SU-DHL-6 (cell line): ENCODE measurements at regions not wholly inside any gene's neighbourhood (a gene's known extent, or its start where the extent isn't known, plus 50 kb on each side); places are given as distances from the start of the nearest gene placed in this dataset.
"Not testable (repeated sequence)": the region's sequence is repeated elsewhere in the genome, so short reads cannot be mapped to it uniquely, and the experiment has no call there.

Source experiments
- H2AFZ ChIP-seq: fragments of 200-600 bp; sonication (generic); 2 replicates; pipeline ENCODE4 v1.6.1; 2014; ENCODE audit warnings: low read depth, mild to moderate bottlenecking, moderate library complexity, mixed read lengths, antibody characterized with exemption, low read length; ENCODE audit not compliant: severe bottlenecking
- H3F3A ChIP-seq: fragments of 200-600 bp; shearing (Covaris generic); 2 replicates; pipeline ENCODE4 v1.6.0; 2016; ENCODE audit warnings: antibody characterized with exemption, mild to moderate bottlenecking; ENCODE audit not compliant: insufficient read depth
- H3K27ac ChIP-seq: fragments of 200-600 bp; sonication (generic); 2 replicates; pipeline ENCODE4 v1.5.1; 2016; ENCODE audit warnings: low read depth, mild to moderate bottlenecking, low read length, moderate library complexity, mixed read lengths
- H3K27me3 ChIP-seq: fragments of 200-600 bp; sonication (generic), shearing (Covaris generic); 2 replicates; pipeline ENCODE4 v1.6.0; 2014; ENCODE audit warnings: mild to moderate bottlenecking, low read length
- H3K36me3 ChIP-seq: fragments of 200-600 bp; sonication (generic); 2 replicates; pipeline ENCODE4 v1.6.1; 2014; ENCODE audit warnings: mild to moderate bottlenecking, low read length, mixed read lengths
- H3K4me2 ChIP-seq: fragments of 300-600, 200-600 bp; shearing (Covaris generic), sonication (generic); 2 replicates; pipeline ENCODE4 v1.6.0; 2014; ENCODE audit warnings: low read length, low read depth, mild to moderate bottlenecking; ENCODE audit not compliant: poor library complexity, severe bottlenecking
- H3K4me3 ChIP-seq: fragments of 200-600 bp; sonication (generic); 2 replicates; pipeline ENCODE4 v1.5.1; 2014; ENCODE audit warnings: antibody characterized with exemption, low read length, mild to moderate bottlenecking, mixed read lengths; ENCODE audit not compliant: insufficient read depth, poor library complexity, severe bottlenecking
- H3K79me2 ChIP-seq: fragments of 200-600 bp; sonication (generic); 2 replicates; pipeline ENCODE4 v1.6.1; 2014; ENCODE audit warnings: mild to moderate bottlenecking, low read length, moderate library complexity; ENCODE audit not compliant: insufficient read depth
- H3K9ac ChIP-seq: fragments of 200-600 bp; sonication (generic); 2 replicates; pipeline ENCODE4 v1.7.0; 2014; ENCODE audit warnings: mild to moderate bottlenecking, low read length
- H3K9me2 ChIP-seq: fragments of 200-600 bp; sonication (generic); replicated peaks from 2 replicates; pipeline ENCODE4 v1.6.1; 2014; ENCODE audit warnings: low read length; ENCODE audit not compliant: insufficient read depth
- H3K9me3 ChIP-seq: fragments of 200-600 bp; sonication (generic); 2 replicates; pipeline ENCODE4 v1.6.1; 2014; ENCODE audit warnings: low read length, mixed read lengths; ENCODE audit not compliant: insufficient read depth
- H4K20me1 ChIP-seq: fragments of 200-600 bp; sonication (generic); 2 replicates; pipeline ENCODE4 v1.6.1; 2014; ENCODE audit warnings: low read depth, mild to moderate bottlenecking, antibody characterized with exemption, low read length, moderate library complexity, mixed read lengths
- EZH2phosphoT487 ChIP-seq: fragments of 200-600 bp; sonication (generic), shearing (Covaris generic); conservative IDR thresholded peaks from 2 replicates; pipeline ENCODE4 v1.6.1; 2018; ENCODE audit warnings: mild to moderate bottlenecking, antibody characterized with exemption, low read length, moderate library complexity, mixed read lengths
- TF ChIP-seq, protein P1 (sequence below): fragments of 200-600 bp; sonication (generic); IDR thresholded peaks from one replicate; pipeline ENCODE4 v1.5.1; 2017; ENCODE audit warnings: antibody characterized with exemption, mild to moderate bottlenecking, low read length, moderate library complexity; ENCODE audit not compliant: insufficient read depth, poor library complexity, severe bottlenecking

DNA sequence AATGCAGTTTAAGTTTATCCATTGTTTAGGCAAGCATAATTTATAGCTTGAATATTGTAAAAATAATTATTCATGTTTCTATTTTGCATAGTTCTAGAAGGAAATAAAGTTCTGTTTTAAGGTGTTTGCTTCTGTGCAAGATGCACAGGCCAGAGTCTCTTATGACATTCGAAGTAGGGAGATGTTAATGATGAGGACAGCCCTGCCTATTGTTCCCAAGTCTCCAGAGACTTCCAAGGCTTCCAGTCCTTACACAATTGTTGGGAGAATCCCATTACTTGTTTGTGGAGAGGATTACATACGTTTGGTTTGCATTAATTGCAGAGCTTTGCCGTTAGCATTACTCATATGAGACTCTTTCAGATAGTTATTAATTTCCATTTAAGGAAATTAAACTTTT lies 96.2 kb upstream of the ANK2 start:
- no peaks in the 10 kb centered on the region for H3F3A ChIP-seq
- TF ChIP-seq, protein P1, sequence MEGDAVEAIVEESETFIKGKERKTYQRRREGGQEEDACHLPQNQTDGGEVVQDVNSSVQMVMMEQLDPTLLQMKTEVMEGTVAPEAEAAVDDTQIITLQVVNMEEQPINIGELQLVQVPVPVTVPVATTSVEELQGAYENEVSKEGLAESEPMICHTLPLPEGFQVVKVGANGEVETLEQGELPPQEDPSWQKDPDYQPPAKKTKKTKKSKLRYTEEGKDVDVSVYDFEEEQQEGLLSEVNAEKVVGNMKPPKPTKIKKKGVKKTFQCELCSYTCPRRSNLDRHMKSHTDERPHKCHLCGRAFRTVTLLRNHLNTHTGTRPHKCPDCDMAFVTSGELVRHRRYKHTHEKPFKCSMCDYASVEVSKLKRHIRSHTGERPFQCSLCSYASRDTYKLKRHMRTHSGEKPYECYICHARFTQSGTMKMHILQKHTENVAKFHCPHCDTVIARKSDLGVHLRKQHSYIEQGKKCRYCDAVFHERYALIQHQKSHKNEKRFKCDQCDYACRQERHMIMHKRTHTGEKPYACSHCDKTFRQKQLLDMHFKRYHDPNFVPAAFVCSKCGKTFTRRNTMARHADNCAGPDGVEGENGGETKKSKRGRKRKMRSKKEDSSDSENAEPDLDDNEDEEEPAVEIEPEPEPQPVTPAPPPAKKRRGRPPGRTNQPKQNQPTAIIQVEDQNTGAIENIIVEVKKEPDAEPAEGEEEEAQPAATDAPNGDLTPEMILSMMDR = no peak
- TF ChIP-seq EZH2phosphoT487 = no peak
- no peaks in the 10 kb centered on the region for H4K20me1 ChIP-seq
- H3K36me3 ChIP-seq = no peaks in the 10 kb centered on the region
- H3K4me2 ChIP-seq = no peak overlapping the region
- no peak overlapping the region for H3K4me3 ChIP-seq
- no peak overlapping the region for H2AFZ ChIP-seq
- no peaks in the 10 kb centered on the region for H3K27me3 ChIP-seq
- H3K27ac ChIP-seq = no peak overlapping the region
- H3K9me3 ChIP-seq = no peaks in the 10 kb centered on the region
- H3K79me2 ChIP-seq = no peaks in the 10 kb centered on the region
- H3K9me2 ChIP-seq = no peaks in the 10 kb centered on the region
- H3K9ac ChIP-seq = no peak overlapping the region

DNA sequence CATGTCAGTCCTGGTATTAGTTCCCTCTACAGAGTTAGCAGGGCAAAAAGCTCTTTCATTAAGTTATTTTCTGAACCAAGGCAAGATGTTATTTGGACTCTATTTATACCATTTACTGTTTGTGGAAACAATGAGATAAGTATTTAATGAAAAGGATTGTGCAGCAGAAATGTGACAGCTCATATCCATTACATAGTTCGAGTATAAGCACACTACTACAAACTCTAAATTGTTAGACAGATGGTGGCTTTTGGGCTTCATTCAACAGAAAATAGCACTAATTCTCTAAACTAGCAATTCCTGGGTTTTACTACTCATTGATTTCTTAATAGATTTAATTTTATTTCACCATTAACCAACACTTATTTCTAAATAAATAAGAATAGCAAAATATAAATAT lies 95.2 kb upstream of the ANK2 start:
- no peaks in the 10 kb centered on the region for H3K79me2 ChIP-seq
- no peak overlapping the region for H3K4me2 ChIP-seq
- H2AFZ ChIP-seq = no peak overlapping the region
- no peaks in the 10 kb centered on the region for H3K36me3 ChIP-seq
- TF ChIP-seq, protein P1 = no peak
- TF ChIP-seq EZH2phosphoT487 = no peak
- no peaks in the 10 kb centered on the region for H4K20me1 ChIP-seq
- no peak overlapping the region for H3K4me3 ChIP-seq
- no peaks in the 10 kb centered on the region for H3K27me3 ChIP-seq
- H3F3A ChIP-seq = no peaks in the 10 kb centered on the region
- no peak overlapping the region for H3K9ac ChIP-seq
- H3K9me3 ChIP-seq = no peaks in the 10 kb centered on the region
- no peak overlapping the region for H3K27ac ChIP-seq
- no peaks in the 10 kb centered on the region for H3K9me2 ChIP-seq

DNA sequence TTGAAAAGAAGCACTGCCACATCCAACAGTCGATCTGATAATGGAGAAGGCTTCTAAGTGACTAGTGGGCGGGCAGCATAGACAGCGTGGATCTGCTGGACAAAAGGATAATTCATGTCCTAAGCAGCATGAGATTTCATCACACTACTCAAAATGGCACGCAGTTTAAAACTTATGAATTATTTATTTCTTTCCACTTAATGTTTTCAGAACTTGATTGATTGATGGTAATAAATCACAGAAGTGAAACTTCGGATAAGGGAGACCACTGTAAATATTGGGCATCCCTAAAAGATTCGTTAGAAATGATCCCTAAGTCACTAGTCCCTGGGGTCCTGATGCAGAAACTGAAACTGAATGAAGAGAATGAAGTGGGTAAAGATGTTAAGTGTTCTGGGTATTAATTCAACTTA lies 93.0 kb upstream of the ANK2 start:
- Histone ChIP-seq H3K9me2 (no peaks in the 10 kb centered on the region), H3K4me3 (no peak overlapping the region), H3K27ac (no peak overlapping the region), H3K79me2 (no peaks in the 10 kb centered on the region), H3F3A (no peaks in the 10 kb centered on the region), H2AFZ (no peak overlapping the region), H3K9me3 (no peaks in the 10 kb centered on the region), H3K36me3 (no peaks in the 10 kb centered on the region), H3K9ac (no peak overlapping the region), H3K27me3 (no peaks in the 10 kb centered on the region), H4K20me1 (no peaks in the 10 kb centered on the region), H3K4me2 (no peak overlapping the region)
- TF ChIP-seq, protein P1 = no peak
- TF ChIP-seq EZH2phosphoT487 = no peak

- not testable (repeated sequence) for H4K20me1 ChIP-seq, H2AFZ ChIP-seq, H3F3A ChIP-seq, H3K9me2 ChIP-seq, H3K79me2 ChIP-seq, H3K4me2 ChIP-seq, H3K9me3 ChIP-seq, H3K27me3 ChIP-seq, H3K9ac ChIP-seq, H3K4me3 ChIP-seq, H3K36me3 ChIP-seq, H3K27ac ChIP-seq
Observed at GRCh38 chr4:112957764-112958163, 91.7 kb upstream of the ANK2 start.
